Mammary epithelial cell (primary cell): ENCODE measurements at regions not wholly inside any gene's neighbourhood (a gene's known extent, or its start where the extent isn't known, plus 50 kb on each side); places are given as distances from the start of the nearest gene placed in this dataset.

Experiments
- EZH2 ChIP-seq: IDR thresholded peaks from 2 replicates; pipeline ENCODE4 v1.6.1; 2012; ENCODE audit warnings: low read length, inconsistent platforms, borderline replicate concordance
- TF ChIP-seq, protein P1 (sequence below), 2 donors: IDR thresholded peaks in 1 of 2; conservative IDR thresholded peaks in 1 of 2; 2 replicates each; pipeline ENCODE4 v1.5.1; 2011 to 2012; ENCODE audit warnings: inconsistent platforms in 2 of 2, low read length in 2 of 2, mild to moderate bottlenecking in 2 of 2, control low read depth in 1 of 2, low read depth in 1 of 2; ENCODE audit not compliant: insufficient read depth in 1 of 2; ENCODE audit errors: extremely low read depth in 1 of 2

DNA sequence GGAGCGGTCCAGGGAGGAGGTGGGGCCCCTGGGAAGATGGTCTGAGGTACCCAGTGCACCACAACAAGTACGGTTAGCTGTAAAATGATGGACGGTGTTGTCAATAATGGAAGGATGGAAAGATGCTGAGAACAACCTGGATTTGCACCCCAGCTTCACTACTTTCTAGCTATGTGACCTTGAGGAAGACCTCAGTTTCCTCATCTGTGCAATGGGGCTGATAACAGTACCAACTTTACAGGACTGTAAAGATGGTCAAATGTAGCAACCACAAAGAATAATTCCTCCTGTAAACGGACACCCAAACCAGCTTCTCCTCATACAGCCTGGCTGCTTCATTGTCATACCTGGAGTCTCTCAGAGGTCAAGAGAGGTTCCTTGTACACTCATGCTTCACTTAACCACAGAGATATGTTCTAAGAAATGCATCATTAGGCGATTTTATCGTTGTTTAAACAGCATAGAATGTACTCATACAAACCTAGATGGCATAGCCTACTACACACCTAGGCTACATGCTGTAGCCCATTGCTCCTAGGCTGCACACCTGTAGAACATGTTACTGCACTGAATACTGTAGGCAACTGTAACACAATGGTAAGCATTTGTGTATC is 65.5 kb upstream of the LMO2 start:
- TF ChIP-seq, protein P1, sequence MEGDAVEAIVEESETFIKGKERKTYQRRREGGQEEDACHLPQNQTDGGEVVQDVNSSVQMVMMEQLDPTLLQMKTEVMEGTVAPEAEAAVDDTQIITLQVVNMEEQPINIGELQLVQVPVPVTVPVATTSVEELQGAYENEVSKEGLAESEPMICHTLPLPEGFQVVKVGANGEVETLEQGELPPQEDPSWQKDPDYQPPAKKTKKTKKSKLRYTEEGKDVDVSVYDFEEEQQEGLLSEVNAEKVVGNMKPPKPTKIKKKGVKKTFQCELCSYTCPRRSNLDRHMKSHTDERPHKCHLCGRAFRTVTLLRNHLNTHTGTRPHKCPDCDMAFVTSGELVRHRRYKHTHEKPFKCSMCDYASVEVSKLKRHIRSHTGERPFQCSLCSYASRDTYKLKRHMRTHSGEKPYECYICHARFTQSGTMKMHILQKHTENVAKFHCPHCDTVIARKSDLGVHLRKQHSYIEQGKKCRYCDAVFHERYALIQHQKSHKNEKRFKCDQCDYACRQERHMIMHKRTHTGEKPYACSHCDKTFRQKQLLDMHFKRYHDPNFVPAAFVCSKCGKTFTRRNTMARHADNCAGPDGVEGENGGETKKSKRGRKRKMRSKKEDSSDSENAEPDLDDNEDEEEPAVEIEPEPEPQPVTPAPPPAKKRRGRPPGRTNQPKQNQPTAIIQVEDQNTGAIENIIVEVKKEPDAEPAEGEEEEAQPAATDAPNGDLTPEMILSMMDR (conservative IDR thresholded peaks at IDR 0.05 in 1 of 2, IDR thresholded peaks at IDR 0.05 in 1 of 2; ENCODE audit: extremely low read depth in 1 of 2, insufficient read depth in 1 of 2, low read depth in 1 of 2, low read length in 2 of 2), result no peak
- TF ChIP-seq EZH2, result no peak
